Calu3 (cell line): ENCODE measurements at regions not wholly inside any gene's neighbourhood (a gene's known extent, or its start where the extent isn't known, plus 50 kb on each side); places are given as distances from the start of the nearest gene placed in this dataset.

Experiments
- BruUV-seq: library from RNA; stranded (reverse); fragments of 400-500 nt; replicated peaks from 2 replicates; lab custom pipeline; 2021; lab: Mats Ljungman, UMichigan
- CTCF ChIA-PET: fragments of 300-600 bp; sonication (Branson Sonifier 250); formaldehyde crosslinking; loops from one replicate; lab custom pipeline; 2022; ENCODE audit warnings: antibody characterized with exemption; lab: Charles Lee
- DNase-seq: peaks from one replicate; pipeline ENCODE4 v3.0.0; 2022
- H3K27ac Mint-ChIP-seq: one replicate; pipeline ENCODE4 v1.8.0; 2022; ENCODE audit warnings: mixed read lengths; ENCODE audit not compliant: unreplicated experiment
- H3K27me3 Mint-ChIP-seq: one replicate; pipeline ENCODE4 v1.8.0; 2022; ENCODE audit warnings: mixed read lengths; ENCODE audit not compliant: unreplicated experiment
- H3K36me3 Mint-ChIP-seq: one replicate; pipeline ENCODE4 v1.8.0; 2022; ENCODE audit warnings: mild to moderate bottlenecking, moderate library complexity, mixed read lengths; ENCODE audit not compliant: insufficient read depth, unreplicated experiment
- H3K4me1 Mint-ChIP-seq: one replicate; pipeline ENCODE4 v1.8.0; 2022; ENCODE audit warnings: mild to moderate bottlenecking, low read depth, mixed read lengths; ENCODE audit not compliant: unreplicated experiment
- H3K4me3 Mint-ChIP-seq: one replicate; pipeline ENCODE4 v1.8.0; 2022; ENCODE audit warnings: mild to moderate bottlenecking, low read depth, moderate library complexity, mixed read lengths; ENCODE audit not compliant: unreplicated experiment
- H3K9me3 Mint-ChIP-seq: one replicate; pipeline ENCODE4 v1.8.0; 2022; ENCODE audit warnings: low read depth, mixed read lengths; ENCODE audit not compliant: unreplicated experiment
- CTCF ChIP-seq: fragments of 200-600 bp; IDR thresholded peaks from one replicate; pipeline ENCODE4 v1.8.0; 2022; ENCODE audit warnings: antibody characterized with exemption; ENCODE audit not compliant: unreplicated experiment
- intact Hi-C: fragments of 100-400 bp; cut with micrococcal nuclease; formaldehyde crosslinking; loops from one replicate; pipeline ENCODE4 v1.10.0; 2022; ENCODE audit not compliant: unreplicated experiment

- no TSS peak for BruUV-seq
- no peak for DNase-seq
- no peak overlapping the region for H3K27ac Mint-ChIP-seq
- H3K27me3 Mint-ChIP-seq, result no peaks in the 10 kb centered on the region
- H3K9me3 Mint-ChIP-seq, result no peaks in the 10 kb centered on the region
- H3K4me1 Mint-ChIP-seq, result no peaks in the 10 kb centered on the region
- H3K36me3 Mint-ChIP-seq, result no peaks in the 10 kb centered on the region
- TF ChIP-seq CTCF, result no peak
- H3K4me3 Mint-ChIP-seq, result no peak overlapping the region
- CTCF ChIA-PET, result no interaction called here
- intact Hi-C loops, result no loop called here
Observed at GRCh38 chr4:180966312-180966711, 1276.9 kb upstream of the TENM3 start.

- CTCF ChIA-PET, result no interaction called here
- H3K4me3 Mint-ChIP-seq, result no peak overlapping the region
- no peaks in the 10 kb centered on the region for H3K27me3 Mint-ChIP-seq
- intact Hi-C loops, result no loop called here
- no peaks in the 10 kb centered on the region for H3K9me3 Mint-ChIP-seq
- no TSS peak for BruUV-seq
- no peak for DNase-seq
- H3K27ac Mint-ChIP-seq, result no peak overlapping the region
- no peak for TF ChIP-seq CTCF
- H3K36me3 Mint-ChIP-seq, result no peaks in the 10 kb centered on the region
- H3K4me1 Mint-ChIP-seq, result no peaks in the 10 kb centered on the region
Observed at GRCh38 chr4:180967936-180968335, 1275.3 kb upstream of the TENM3 start.

GRCh38 chr4:180973894-180974293 is 1269.3 kb upstream of the TENM3 start:
- no peaks in the 10 kb centered on the region for H3K36me3 Mint-ChIP-seq
- H3K27me3 Mint-ChIP-seq, result no peaks in the 10 kb centered on the region
- peaks cover 2% of the 10 kb centered on the region for H3K9me3 Mint-ChIP-seq
- BruUV-seq, result no TSS peak
- intact Hi-C loops, result no loop called here
- H3K4me1 Mint-ChIP-seq, result no peaks in the 10 kb centered on the region
- no peak for TF ChIP-seq CTCF
- H3K4me3 Mint-ChIP-seq, result no peak overlapping the region
- DNase-seq, result no peak
- H3K27ac Mint-ChIP-seq, result no peak overlapping the region
- CTCF ChIA-PET, result no interaction called here

- CTCF ChIA-PET, result no interaction called here
- intact Hi-C loops, result no loop called here
- Mint-ChIP-seq H3K9me3 (no peaks in the 10 kb centered on the region), H3K36me3 (no peaks in the 10 kb centered on the region), H3K27me3 (no peaks in the 10 kb centered on the region), H3K4me3 (no peak overlapping the region), H3K4me1 (no peaks in the 10 kb centered on the region), H3K27ac (no peak overlapping the region)
- TF ChIP-seq CTCF, result no peak
- no TSS peak for BruUV-seq
- no peak for DNase-seq
Observed at GRCh38 chr4:180990931-180991330, 1252.3 kb upstream of the TENM3 start.
